ENCODE measurements at regions not wholly inside any gene's neighbourhood (a gene's known extent, or its start where the extent isn't known, plus 50 kb on each side); places are given as distances from the start of the nearest gene placed in this dataset.
"Not testable (repeated sequence)": the region's sequence is repeated elsewhere in the genome, so short reads cannot be mapped to it uniquely, and the experiment has no call there.

GRCh38 chr9:129548571-129549135 lies 72.2 kb downstream of the C9orf50 start:
- TF ChIP-seq POLR2A (IDR thresholded peaks at IDR 0.05) (no peak), CTCF (IDR thresholded peaks at IDR 0.05) (no peak)
- intact Hi-C loops (cut with DNase I; ENCODE audit: low total_unique reads), result no loop called here
- 60 to 64% methylated on average over 11 of the region's 11 CpGs for WGBS, 2 donors
- no peak for DNase-seq (ENCODE audit: low spot score in 2 of 2)
- H3K4me3 ChIP-seq (ENCODE audit: low read depth, poor library complexity, severe bottlenecking), result no peak overlapping the region

DNA sequence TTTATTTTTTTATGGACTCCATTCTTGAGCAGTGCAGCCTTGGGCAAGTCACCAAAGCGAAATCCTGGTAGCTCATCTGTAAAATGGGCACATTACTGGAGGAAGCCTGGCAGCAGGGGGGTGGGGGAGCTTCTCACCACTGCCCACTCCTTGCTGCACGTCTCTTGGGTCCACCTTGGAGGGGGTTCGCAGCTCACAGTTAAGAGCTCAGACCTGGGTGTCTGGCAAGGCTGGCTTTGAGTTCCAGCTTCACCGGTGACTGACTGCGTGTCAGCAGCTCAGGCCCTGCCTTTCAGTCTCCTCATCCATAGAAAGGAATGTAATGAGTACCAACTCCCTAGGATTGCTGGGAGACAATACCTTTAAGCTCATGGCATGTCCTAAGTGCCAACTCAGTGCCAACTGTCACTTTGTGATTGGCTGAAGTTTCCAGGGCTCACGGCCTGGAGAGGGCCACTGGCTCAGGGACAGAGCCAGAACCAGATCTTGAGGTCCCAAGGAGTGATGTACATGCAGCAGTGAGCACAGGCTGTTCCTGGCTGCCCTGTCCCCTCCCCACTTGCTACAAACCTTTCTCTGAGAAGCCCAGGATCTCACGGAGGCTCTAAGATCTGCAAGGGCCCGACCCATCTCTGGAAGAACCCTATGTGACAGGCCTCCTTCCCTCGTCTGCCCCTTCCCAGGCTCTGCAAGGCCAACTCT lies 72.9 kb downstream of the C9orf50 start:
- H3K4me3 ChIP-seq (ENCODE audit: low read depth, poor library complexity, severe bottlenecking), result no peak overlapping the region
- intact Hi-C loops (cut with DNase I; ENCODE audit: low total_unique reads), result no loop called here
- TF ChIP-seq CTCF (IDR thresholded peaks at IDR 0.05) (no peak), POLR2A (IDR thresholded peaks at IDR 0.05) (no peak)
- 72 to 79% methylated on average over 9 of the region's 9 CpGs for WGBS, 2 donors
- DNase-seq (ENCODE audit: low spot score in 2 of 2), result no peak

- TF ChIP-seq POLR2A (IDR thresholded peaks at IDR 0.05), result no peak
- TF ChIP-seq CTCF (IDR thresholded peaks at IDR 0.05), result no peak
- WGBS, 2 donors, result 72 to 81% methylated on average over 4 of the region's 4 CpGs
- intact Hi-C loops (cut with DNase I; ENCODE audit: low total_unique reads), result no loop called here
- H3K4me3 ChIP-seq (ENCODE audit: low read depth, poor library complexity, severe bottlenecking), result no peak overlapping the region
- DNase-seq (ENCODE audit: low spot score in 2 of 2), result no peak
These were observed 73.8 kb downstream of the C9orf50 start for GRCh38 chr9:129547063-129547462.

- intact Hi-C loops (cut with DNase I; ENCODE audit: low total_unique reads); DNase-seq (ENCODE audit: low spot score in 2 of 2); H3K4me3 ChIP-seq (ENCODE audit: low read depth, poor library complexity, severe bottlenecking): not testable (repeated sequence)
- 90 to 92% methylated on average over 8 of the region's 8 CpGs for whole genome bisulfite sequencing, 2 donors
These were observed 75.0 kb downstream of the C9orf50 start for GRCh38 chr9:129545876-129546275.

- TF ChIP-seq POLR2A (IDR thresholded peaks at IDR 0.05), result no peak
- no peak for TF ChIP-seq CTCF (IDR thresholded peaks at IDR 0.05)
- no peak for DNase-seq (ENCODE audit: low spot score in 2 of 2)
- WGBS, 2 donors, result 70 to 72% methylated on average over 6 of the region's 6 CpGs
- H3K4me3 ChIP-seq (ENCODE audit: low read depth, poor library complexity, severe bottlenecking), result no peak overlapping the region
- intact Hi-C loops (cut with DNase I; ENCODE audit: low total_unique reads), result no loop called here
These were observed 76.1 kb downstream of the C9orf50 start for GRCh38 chr9:129544761-129545160.

DNA sequence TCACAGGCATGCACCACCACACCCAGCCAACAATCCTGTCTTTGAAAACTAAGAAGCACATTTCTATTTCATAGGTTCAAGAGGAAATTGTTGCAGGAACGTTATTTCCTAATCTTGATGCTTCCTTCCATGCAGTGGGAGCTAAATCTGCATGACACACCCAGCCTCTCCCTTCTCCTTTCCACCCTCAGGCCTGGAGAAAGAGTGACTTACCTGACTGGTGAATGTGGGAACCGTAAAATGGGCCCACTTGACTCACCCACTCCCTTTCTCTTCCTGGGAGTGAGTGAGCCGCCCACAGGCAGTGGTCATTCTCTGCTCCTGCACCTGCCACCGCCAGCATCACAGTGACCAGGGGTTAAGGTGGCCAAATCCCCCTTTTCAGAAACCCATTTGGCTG lies 78.2 kb downstream of the C9orf50 start:
- 57 to 61% methylated on average over 4 of the region's 4 CpGs for WGBS, 2 donors
- DNase-seq (ENCODE audit: low spot score in 2 of 2), result no peak
- TF ChIP-seq CTCF (IDR thresholded peaks at IDR 0.05) (no peak), POLR2A (IDR thresholded peaks at IDR 0.05) (no peak)
- intact Hi-C loops (cut with DNase I; ENCODE audit: low total_unique reads), result no loop called here
- H3K4me3 ChIP-seq (ENCODE audit: low read depth, poor library complexity, severe bottlenecking), result no peak overlapping the region
